Coronary artery (tissue), 2 donors: ENCODE measurements at regions not wholly inside any gene's neighbourhood (a gene's known extent, or its start where the extent isn't known, plus 50 kb on each side); places are given as distances from the start of the nearest gene placed in this dataset.
"Not testable (repeated sequence)": the region's sequence is repeated elsewhere in the genome, so short reads cannot be mapped to it uniquely, and the experiment has no call there.

ENCODE experiments used
- DNase-seq: peaks from one replicate; pipeline ENCODE4 v3.0.0-alpha.2; 2017; ENCODE audit warnings: low spot score
- H3K27ac ChIP-seq, 2 donors: fragments of 200-600 bp; sonication (generic); one replicate each; pipeline ENCODE4 v1.5.1; 2016 to 2019
- H3K4me3 ChIP-seq: fragments of 200-600 bp; sonication (generic); 2 replicates; pipeline ENCODE4 v1.5.1; 2016; ENCODE audit warnings: mild to moderate bottlenecking, moderate library complexity
- TF ChIP-seq, protein P1 (sequence below): fragments of 200-600 bp; sonication (generic); IDR thresholded peaks from one replicate; pipeline ENCODE4 v1.5.1; 2019; ENCODE audit warnings: antibody characterized with exemption

DNA sequence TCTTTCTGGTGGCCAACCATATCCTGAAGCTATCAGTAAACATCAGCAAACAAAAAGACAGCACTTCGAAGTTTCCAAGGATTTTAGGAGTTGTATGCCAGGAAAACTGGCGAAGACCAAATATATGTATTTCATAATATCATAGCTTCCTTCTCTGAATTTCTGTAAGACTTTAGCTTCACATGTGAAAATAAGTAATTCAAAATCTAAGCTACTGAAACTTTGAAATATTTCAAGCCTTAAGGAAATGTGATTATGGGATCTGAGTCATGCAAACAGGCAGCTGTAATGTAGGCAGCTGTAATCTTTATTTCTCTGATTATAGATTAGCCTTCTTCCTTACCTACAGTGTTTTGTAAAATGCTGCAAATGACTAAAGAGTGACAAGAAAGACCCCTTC is 70.7 kb upstream of the ANKRD10 start:
- Histone ChIP-seq H3K27ac (no peak overlapping the region), H3K4me3 (no peak overlapping the region)
- no peak for DNase-seq
- TF ChIP-seq, protein P1, sequence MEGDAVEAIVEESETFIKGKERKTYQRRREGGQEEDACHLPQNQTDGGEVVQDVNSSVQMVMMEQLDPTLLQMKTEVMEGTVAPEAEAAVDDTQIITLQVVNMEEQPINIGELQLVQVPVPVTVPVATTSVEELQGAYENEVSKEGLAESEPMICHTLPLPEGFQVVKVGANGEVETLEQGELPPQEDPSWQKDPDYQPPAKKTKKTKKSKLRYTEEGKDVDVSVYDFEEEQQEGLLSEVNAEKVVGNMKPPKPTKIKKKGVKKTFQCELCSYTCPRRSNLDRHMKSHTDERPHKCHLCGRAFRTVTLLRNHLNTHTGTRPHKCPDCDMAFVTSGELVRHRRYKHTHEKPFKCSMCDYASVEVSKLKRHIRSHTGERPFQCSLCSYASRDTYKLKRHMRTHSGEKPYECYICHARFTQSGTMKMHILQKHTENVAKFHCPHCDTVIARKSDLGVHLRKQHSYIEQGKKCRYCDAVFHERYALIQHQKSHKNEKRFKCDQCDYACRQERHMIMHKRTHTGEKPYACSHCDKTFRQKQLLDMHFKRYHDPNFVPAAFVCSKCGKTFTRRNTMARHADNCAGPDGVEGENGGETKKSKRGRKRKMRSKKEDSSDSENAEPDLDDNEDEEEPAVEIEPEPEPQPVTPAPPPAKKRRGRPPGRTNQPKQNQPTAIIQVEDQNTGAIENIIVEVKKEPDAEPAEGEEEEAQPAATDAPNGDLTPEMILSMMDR = no peak

DNA sequence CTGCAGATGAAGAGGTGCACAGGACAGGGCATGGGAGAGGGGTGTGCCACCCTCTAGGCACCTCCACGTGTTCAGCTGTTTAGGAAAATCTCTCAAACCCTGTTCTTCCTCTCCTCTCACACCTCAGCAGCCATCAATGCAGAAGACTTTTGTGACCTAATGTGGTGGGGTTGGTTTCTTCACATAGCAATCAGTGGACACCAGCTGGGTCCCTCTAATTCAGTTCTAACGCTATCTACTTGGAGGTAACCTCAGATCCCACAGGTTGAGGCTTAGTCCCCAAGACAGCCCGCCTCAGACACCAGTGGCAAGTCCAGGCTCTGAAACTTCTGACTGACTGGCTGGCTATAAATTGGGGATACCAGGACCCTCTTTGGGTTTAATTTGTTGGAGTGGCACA is 69.9 kb upstream of the ANKRD10 start:
- TF ChIP-seq, protein P1 = no peak
- H3K27ac ChIP-seq = no peak overlapping the region
- no peak overlapping the region for H3K4me3 ChIP-seq
- no peak for DNase-seq

DNA sequence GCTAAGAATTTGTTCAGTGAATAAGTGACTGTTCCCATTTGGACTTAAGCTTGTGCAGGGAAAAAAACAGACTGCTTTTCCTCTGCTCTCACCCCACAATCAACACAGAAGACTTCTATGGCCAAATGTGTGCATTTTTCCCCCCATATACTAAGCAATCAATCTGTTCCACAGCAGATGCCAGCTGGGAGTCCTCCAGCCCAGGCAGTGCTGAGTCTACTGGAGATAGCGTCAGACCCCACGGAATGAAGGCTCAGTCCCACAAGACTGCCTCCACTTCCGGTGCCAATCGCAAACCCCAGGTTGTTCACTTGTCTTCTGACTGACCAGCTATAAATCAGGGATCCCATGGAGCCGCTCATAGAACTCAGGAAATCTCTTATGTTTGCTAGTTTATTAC is 69.5 kb upstream of the ANKRD10 start:
- TF ChIP-seq, protein P1 = no peak
- no peak for DNase-seq
- Histone ChIP-seq H3K27ac (no peak overlapping the region), H3K4me3 (no peak overlapping the region)

DNA sequence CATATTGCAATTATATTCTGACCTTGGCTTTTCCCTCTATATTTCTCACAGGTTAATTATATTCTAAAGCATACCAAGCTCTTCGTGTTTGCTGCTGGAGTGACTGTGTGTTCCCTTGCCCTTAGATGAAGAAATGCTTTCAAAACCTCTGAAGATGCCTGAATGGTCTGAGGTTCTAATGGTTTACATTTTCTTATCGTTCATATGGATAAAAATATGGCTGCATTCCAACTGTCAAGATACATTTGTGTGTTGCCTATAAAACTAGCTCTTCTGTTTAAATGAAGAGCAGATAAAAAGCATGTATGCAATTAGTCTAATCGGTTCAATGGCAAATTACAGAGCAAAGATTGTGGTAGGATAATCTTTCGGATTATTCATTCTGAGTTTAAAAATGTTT is 68.4 kb upstream of the ANKRD10 start:
- no peak overlapping the region for H3K27ac ChIP-seq
- no peak overlapping the region for H3K4me3 ChIP-seq
- DNase-seq = no peak
- TF ChIP-seq, protein P1 = no peak

DNA sequence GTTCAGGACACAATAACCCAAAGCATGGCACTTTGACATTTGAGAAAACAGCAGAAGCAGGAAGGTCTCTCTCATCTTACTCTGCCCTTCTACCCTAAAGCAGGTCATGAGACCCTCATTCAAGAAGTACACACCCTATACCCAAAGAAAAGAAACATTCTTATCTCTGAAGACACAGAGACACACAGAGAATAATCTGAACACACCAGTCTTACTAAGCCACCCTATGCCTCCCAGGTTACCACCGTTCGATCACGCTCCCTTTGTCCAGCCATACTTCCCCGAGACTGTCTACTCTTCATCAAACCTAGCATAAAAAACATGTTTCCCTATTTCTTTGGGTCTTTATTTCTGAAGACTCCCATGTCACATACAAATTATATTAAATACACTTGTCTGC is 66.5 kb upstream of the ANKRD10 start:
- Histone ChIP-seq H3K4me3 (no peak overlapping the region), H3K27ac (no peak overlapping the region)
- TF ChIP-seq, protein P1 = no peak
- no peak for DNase-seq

DNA sequence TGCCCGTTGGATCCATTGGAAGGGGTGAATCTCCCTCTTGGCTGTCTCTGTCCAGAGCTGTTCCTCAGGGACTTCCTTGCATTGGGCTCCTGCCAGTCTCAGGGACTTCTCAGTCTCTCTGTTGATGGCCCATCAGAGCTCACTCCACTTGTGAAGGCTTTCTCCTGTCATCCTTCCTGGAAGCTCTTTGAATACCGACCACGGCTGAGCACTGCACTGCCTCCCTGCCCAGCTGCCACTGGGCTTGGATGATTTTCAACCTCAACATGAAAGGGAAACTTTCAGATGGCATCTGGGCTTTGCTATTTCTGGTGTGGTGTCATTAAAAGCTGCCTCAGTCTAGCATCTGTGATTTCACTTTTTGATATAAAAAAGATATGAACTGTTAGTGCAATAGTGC is 66.1 kb upstream of the ANKRD10 start:
- TF ChIP-seq, protein P1 = no peak
- Histone ChIP-seq H3K4me3 (no peak overlapping the region), H3K27ac (no peak overlapping the region)
- no peak for DNase-seq

DNA sequence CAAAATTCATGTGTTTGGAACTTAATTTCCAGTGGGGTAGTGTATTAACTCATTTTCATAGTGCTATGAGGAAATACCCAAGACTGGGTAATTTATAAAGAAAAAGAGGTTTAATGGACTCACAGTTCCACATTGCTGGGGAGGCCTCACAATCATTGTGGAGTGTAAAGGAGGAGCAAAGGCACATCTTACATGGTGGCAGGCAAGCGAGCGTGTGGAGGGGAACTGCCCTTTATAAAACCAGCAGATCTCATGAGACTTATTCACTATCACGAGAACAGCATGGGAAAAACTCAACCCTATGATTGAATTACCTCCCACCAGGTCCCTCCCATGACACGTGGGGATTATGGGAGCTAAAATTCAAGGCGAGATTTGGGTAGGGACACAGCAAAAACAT is 64.3 kb upstream of the ANKRD10 start:
- not testable (repeated sequence) for DNase-seq, H3K27ac ChIP-seq, H3K4me3 ChIP-seq

DNA sequence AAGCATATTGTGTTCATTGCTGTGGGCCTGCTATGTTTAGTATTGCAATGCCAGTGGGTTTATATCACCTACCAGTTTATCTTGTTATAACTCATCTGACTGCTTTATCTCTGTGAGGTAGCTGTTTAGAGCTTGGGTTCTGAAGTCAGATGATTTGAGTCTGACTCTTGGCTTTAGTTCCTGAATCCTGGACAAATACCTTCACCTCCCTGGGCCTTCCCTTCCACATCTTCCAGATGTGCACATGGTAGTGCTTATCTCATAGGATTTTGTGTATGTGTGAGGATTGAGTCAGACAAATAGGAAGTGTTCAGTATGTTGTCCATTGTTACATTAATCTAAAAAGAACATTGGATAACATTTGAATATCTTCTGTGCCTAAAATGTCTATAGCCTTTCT is 63.5 kb upstream of the ANKRD10 start:
- DNase-seq = no peak
- H3K4me3 ChIP-seq = no peak overlapping the region
- TF ChIP-seq, protein P1 = no peak
- no peak overlapping the region for H3K27ac ChIP-seq
